UCSD-AML1 (cell line): ENCODE measurements at regions not wholly inside any gene's neighbourhood (a gene's known extent, or its start where the extent isn't known, plus 50 kb on each side); places are given as distances from the start of the nearest gene placed in this dataset.

ENCODE experiments used
- DNase-seq: peaks from one replicate; lab custom pipeline; 2025; ENCODE audit not compliant: unreplicated experiment; lab: John Stamatoyannopoulos, UW

GRCh38 chr9:82367016-82367415 is 378.4 kb downstream of the SPATA31D1 start:
- DNase-seq: no peak

- no peak for DNase-seq
Measured at GRCh38 chr9:82367929-82368328, 379.4 kb downstream of the SPATA31D1 start.

GRCh38 chr9:82369251-82369945 is 380.8 kb downstream of the SPATA31D1 start:
- no peak for DNase-seq

- no peak for DNase-seq
Measured at GRCh38 chr9:82375041-82375440, 386.5 kb downstream of the SPATA31D1 start.

GRCh38 chr9:82376677-82377232 is 388.2 kb downstream of the SPATA31D1 start:
- no peak for DNase-seq

GRCh38 chr9:82382887-82383616 is 394.5 kb downstream of the SPATA31D1 start:
- no peak for DNase-seq

GRCh38 chr9:82385633-82386032 is 397.1 kb downstream of the SPATA31D1 start:
- DNase-seq: no peak

- no peak for DNase-seq
Measured at GRCh38 chr9:82397534-82397933, 409.0 kb downstream of the SPATA31D1 start.

GRCh38 chr9:82404196-82404870 is 415.8 kb downstream of the SPATA31D1 start:
- DNase-seq: no peak

- no peak for DNase-seq
Measured at GRCh38 chr9:82404881-82405280, 416.3 kb downstream of the SPATA31D1 start.

- DNase-seq: no peak
Measured at GRCh38 chr9:82406456-82407085, 418.0 kb downstream of the SPATA31D1 start.

GRCh38 chr9:82410306-82410705 is 421.7 kb downstream of the SPATA31D1 start:
- DNase-seq: no peak

- DNase-seq: no peak
Measured at GRCh38 chr9:82410866-82411265, 422.3 kb downstream of the SPATA31D1 start.

GRCh38 chr9:82412586-82413305 is 424.2 kb downstream of the SPATA31D1 start:
- no peak for DNase-seq

GRCh38 chr9:82417501-82417900 is 428.9 kb downstream of the SPATA31D1 start:
- no peak for DNase-seq

GRCh38 chr9:82418334-82418733 is 429.8 kb downstream of the SPATA31D1 start:
- no peak for DNase-seq

GRCh38 chr9:82419696-82420486 is 431.3 kb downstream of the SPATA31D1 start:
- no peak for DNase-seq

GRCh38 chr9:82421498-82421897 is 432.9 kb downstream of the SPATA31D1 start:
- DNase-seq: no peak

GRCh38 chr9:82423700-82424099 is 435.1 kb downstream of the SPATA31D1 start:
- no peak for DNase-seq

- DNase-seq: no peak
Measured at GRCh38 chr9:82424599-82425120, 436.1 kb downstream of the SPATA31D1 start.
